Small intestine (tissue), 7 donors: ENCODE measurements at regions not wholly inside any gene's neighbourhood (a gene's known extent, or its start where the extent isn't known, plus 50 kb on each side); places are given as distances from the start of the nearest gene placed in this dataset.
A peak's percentile ranks its signal among the peaks of the same experiment; 100 is the strongest.

Experiments used
- DNase-seq, 2 donors: peaks; one replicate each; pipeline versions ENCODE4 v3.0.0 to v3.0.0-alpha.2; 2013
- FAIRE-seq: peaks from 2 replicates; lab custom pipeline; 2012; peaks lifted over from hg19 to GRCh38; lab: Jason Lieb, UNC
- H3K27ac ChIP-seq, 3 donors: one replicate each; pipeline ENCODE4 v1.5.1; 2013; ENCODE audit warnings: low read length in 2 of 3, mild to moderate bottlenecking in 2 of 3, control low read depth in 1 of 3, inconsistent platforms in 1 of 3, low read depth in 1 of 3, moderate library complexity in 1 of 3
- H3K27me3 ChIP-seq, 3 donors: one replicate each; pipeline ENCODE4 v1.6.1; 2013; ENCODE audit warnings: low read length in 3 of 3, inconsistent platforms in 1 of 3; ENCODE audit not compliant: control insufficient read depth in 3 of 3, insufficient read depth in 3 of 3
- H3K36me3 ChIP-seq, 3 donors: one replicate each; pipeline ENCODE4 v1.6.1; 2013; ENCODE audit warnings: low read length in 3 of 3, inconsistent platforms in 1 of 3, low read depth in 1 of 3, mild to moderate bottlenecking in 1 of 3, moderate library complexity in 1 of 3; ENCODE audit not compliant: control insufficient read depth in 3 of 3, insufficient read depth in 2 of 3
- H3K4me1 ChIP-seq, 3 donors: one replicate each; pipeline ENCODE4 v1.6.1; 2013; ENCODE audit warnings: low read length in 2 of 3, inconsistent platforms in 1 of 3, low read depth in 1 of 3, mild to moderate bottlenecking in 1 of 3, moderate library complexity in 1 of 3; ENCODE audit not compliant: control insufficient read depth in 3 of 3, insufficient read depth in 2 of 3
- H3K4me3 ChIP-seq, 3 donors: one replicate each; pipeline ENCODE4 v1.5.1; 2013; ENCODE audit warnings: low read length in 3 of 3, control low read depth in 1 of 3, inconsistent platforms in 1 of 3, low read depth in 1 of 3, mild to moderate bottlenecking in 1 of 3, moderate library complexity in 1 of 3
- H3K9me3 ChIP-seq, 2 donors: one replicate each; pipeline ENCODE4 v1.6.1; 2013; ENCODE audit warnings: low read depth in 1 of 2, low read length in 1 of 2; ENCODE audit not compliant: control insufficient read depth in 2 of 2, insufficient read depth in 1 of 2
- WGBS, 3 donors: extraction: QIAGEN DNeasy Blood & Tissue Kit; methylation state at CpG; one replicate each; pipeline ENCODE4 v1.1.7; 2013; 5-methylcytosine and 5-hydroxymethylcytosine counted together
- donor health status: healthy with polysubstance abuse.
- donor health status: control.
- donor health status: control.
- donor health status: Bipolar disorder and iron deficiency.
- donor health status: healthy.

GRCh38 chr6:16955899-16956298 lies 146.0 kb upstream of the STMND1 start:
- FAIRE-seq (no peak), DNase-seq (no peak)
- 63 to 79% (median 65%) methylated on average over 5 of the region's 5 CpGs for WGBS, 3 donors

GRCh38 chr6:16953905-16954304 lies 147.9 kb upstream of the STMND1 start:
- Histone ChIP-seq H3K4me1 (no peaks in the 10 kb centered on the region), H3K27ac (no peak overlapping the region), H3K27me3 (no peaks in the 10 kb centered on the region), H3K36me3 (no peaks in the 10 kb centered on the region), H3K9me3 (no peaks in the 10 kb centered on the region), H3K4me3 (no peak overlapping the region)
- WGBS, 3 donors: 70 to 89% (median 79%) methylated on average over 2 of the region's 2 CpGs
- DNase-seq (no peak), FAIRE-seq (no peak)

More at GRCh38 chr6:16955899-16956298, 146.0 kb upstream of the STMND1 start:
- H3K27me3 ChIP-seq: no peaks in the 10 kb centered on the region
- H3K4me1 ChIP-seq: no peaks in the 10 kb centered on the region
- no peak overlapping the region for H3K4me3 ChIP-seq
- no peak overlapping the region for H3K27ac ChIP-seq
- no peaks in the 10 kb centered on the region for H3K36me3 ChIP-seq
- H3K9me3 ChIP-seq: no peaks in the 10 kb centered on the region

GRCh38 chr6:16953446-16953845 lies 148.4 kb upstream of the STMND1 start:
- H3K4me3 ChIP-seq: no peak overlapping the region
- H3K9me3 ChIP-seq: no peaks in the 10 kb centered on the region
- WGBS, 3 donors: 89 to 100% (median 97%) methylated on average over 1 of the region's 1 CpG
- no peaks in the 10 kb centered on the region for H3K36me3 ChIP-seq
- no peaks in the 10 kb centered on the region for H3K4me1 ChIP-seq
- H3K27ac ChIP-seq: no peak overlapping the region
- FAIRE-seq (no peak), DNase-seq (no peak)
- H3K27me3 ChIP-seq: no peaks in the 10 kb centered on the region

- H3K4me1 ChIP-seq: no peaks in the 10 kb centered on the region
- H3K9me3 ChIP-seq: no peaks in the 10 kb centered on the region
- whole genome bisulfite sequencing, 3 donors: 72 to 87% (median 76%) methylated on average over 1 of the region's 1 CpG
- no peak overlapping the region for H3K27ac ChIP-seq
- no peaks in the 10 kb centered on the region for H3K27me3 ChIP-seq
- DNase-seq (no peak), FAIRE-seq (no peak)
- H3K36me3 ChIP-seq: no peaks in the 10 kb centered on the region
- no peak overlapping the region for H3K4me3 ChIP-seq
Measured at GRCh38 chr6:16950825-16951495, 150.9 kb upstream of the STMND1 start.

- Histone ChIP-seq H3K36me3 (no peaks in the 10 kb centered on the region), H3K9me3 (no peaks in the 10 kb centered on the region), H3K4me3 (no peak overlapping the region), H3K4me1 (no peaks in the 10 kb centered on the region), H3K27me3 (no peaks in the 10 kb centered on the region), H3K27ac (no peak overlapping the region)
- no peak for FAIRE-seq
- DNase-seq: no peak
- 83 to 91% (median 83%) methylated on average over 2 of the region's 2 CpGs for WGBS, 3 donors
Measured at GRCh38 chr6:16950302-16950701, 151.5 kb upstream of the STMND1 start.

GRCh38 chr6:16949716-16950115 lies 152.1 kb upstream of the STMND1 start:
- no peaks in the 10 kb centered on the region for H3K27me3 ChIP-seq
- H3K27ac ChIP-seq: no peak overlapping the region
- H3K9me3 ChIP-seq: no peaks in the 10 kb centered on the region
- no peaks in the 10 kb centered on the region for H3K36me3 ChIP-seq
- DNase-seq: no peak
- H3K4me3 ChIP-seq: no peak overlapping the region
- H3K4me1 ChIP-seq: no peaks in the 10 kb centered on the region
- no peak for FAIRE-seq
- WGBS, 3 donors: 73 to 87% (median 83%) methylated on average over 1 of the region's 1 CpG

- FAIRE-seq (no peak), DNase-seq (no peak)
- WGBS, 3 donors: 57 to 68% (median 67%) methylated on average over 2 of the region's 2 CpGs
- Histone ChIP-seq H3K9me3 (no peaks in the 10 kb centered on the region), H3K4me1 (no peaks in the 10 kb centered on the region), H3K27ac (no peak overlapping the region), H3K36me3 (no peaks in the 10 kb centered on the region), H3K4me3 (no peak overlapping the region), H3K27me3 (peaks cover 0 to under 1% (median 0%) of the 10 kb centered on the region in 3 donors)
Measured at GRCh38 chr6:16948396-16948795, 153.5 kb upstream of the STMND1 start.

GRCh38 chr6:16947375-16948015 lies 154.4 kb upstream of the STMND1 start:
- FAIRE-seq (no peak), DNase-seq (peak in 1 of 2 donors; percentile 15)
- no peak overlapping the region for H3K4me3 ChIP-seq
- H3K9me3 ChIP-seq: no peaks in the 10 kb centered on the region
- no peaks in the 10 kb centered on the region for H3K36me3 ChIP-seq
- no peaks in the 10 kb centered on the region for H3K4me1 ChIP-seq
- 17 to 23% (median 22%) methylated on average over 4 of the region's 4 CpGs for WGBS, 3 donors
- H3K27me3 ChIP-seq: peaks cover 0 to 4% (median 0%) of the 10 kb centered on the region in 3 donors
- no peak overlapping the region for H3K27ac ChIP-seq
